ENCODE measurements at regions not wholly inside any gene's neighbourhood (a gene's known extent, or its start where the extent isn't known, plus 50 kb on each side); places are given as distances from the start of the nearest gene placed in this dataset.

GRCh38 chr17:69714669-69715068, 300.2 kb downstream of the MAP2K6 start:
- no peaks in the 10 kb centered on the region for H3K9me3 ChIP-seq (ENCODE audit: control insufficient read depth in 3 of 3, low read length in 3 of 3)
- H3K27ac ChIP-seq (ENCODE audit: low read depth, low read length), result no peak overlapping the region
- no peak overlapping the region for H3K9ac ChIP-seq (ENCODE audit: low read depth in 1 of 3, low read length in 3 of 3)
- no peaks in the 10 kb centered on the region for H3K27me3 ChIP-seq (ENCODE audit: control insufficient read depth in 3 of 3, insufficient read depth in 3 of 3, low read length in 3 of 3)
- H3K4me1 ChIP-seq (ENCODE audit: control insufficient read depth in 3 of 3, insufficient read depth in 3 of 3, low read length in 3 of 3), result peaks cover 0 to 10% (median 7%) of the 10 kb centered on the region in 3 donors
- H3K36me3 ChIP-seq (ENCODE audit: control insufficient read depth in 3 of 3, insufficient read depth in 3 of 3, low read length in 3 of 3), result no peaks in the 10 kb centered on the region
- no peak overlapping the region for H3K4me3 ChIP-seq (ENCODE audit: low read length in 3 of 3)

- Histone ChIP-seq H3K9me3 (ENCODE audit: control insufficient read depth in 3 of 3, low read length in 3 of 3) (no peaks in the 10 kb centered on the region), H3K9ac (ENCODE audit: low read depth in 1 of 3, low read length in 3 of 3) (no peak overlapping the region), H3K36me3 (ENCODE audit: control insufficient read depth in 3 of 3, insufficient read depth in 3 of 3, low read length in 3 of 3) (no peaks in the 10 kb centered on the region), H3K4me3 (ENCODE audit: low read length in 3 of 3) (no peak overlapping the region), H3K4me1 (ENCODE audit: control insufficient read depth in 3 of 3, insufficient read depth in 3 of 3, low read length in 3 of 3) (peaks cover 0 to 10% (median 7%) of the 10 kb centered on the region in 3 donors), H3K27me3 (ENCODE audit: control insufficient read depth in 3 of 3, insufficient read depth in 3 of 3, low read length in 3 of 3) (no peaks in the 10 kb centered on the region), H3K27ac (ENCODE audit: low read depth, low read length) (no peak overlapping the region)
These were observed 301.2 kb downstream of the MAP2K6 start for GRCh38 chr17:69715656-69716055.

DNA sequence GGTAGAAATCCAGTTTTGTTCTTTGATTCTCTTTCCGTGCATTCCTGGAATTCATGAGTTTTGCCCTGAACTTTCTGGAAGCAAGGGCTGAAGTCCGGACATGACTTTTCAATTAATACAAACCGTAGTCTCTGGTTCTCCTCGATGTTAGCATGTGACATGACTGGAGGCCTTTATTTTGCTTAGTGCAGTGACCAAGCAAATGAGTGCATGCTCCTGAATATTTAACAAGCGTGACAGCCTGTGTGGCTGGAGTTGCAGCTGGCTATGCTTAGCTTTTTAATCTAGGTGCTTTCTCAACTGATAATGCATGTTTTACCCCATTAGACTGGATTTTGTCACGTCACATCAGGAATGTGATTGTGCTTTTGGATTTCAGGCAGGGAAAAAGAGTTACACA, 302.1 kb downstream of the MAP2K6 start:
- no peaks in the 10 kb centered on the region for H3K36me3 ChIP-seq (ENCODE audit: control insufficient read depth in 3 of 3, insufficient read depth in 3 of 3, low read length in 3 of 3)
- no peak overlapping the region for H3K4me3 ChIP-seq (ENCODE audit: low read length in 3 of 3)
- no peaks in the 10 kb centered on the region for H3K27me3 ChIP-seq (ENCODE audit: control insufficient read depth in 3 of 3, insufficient read depth in 3 of 3, low read length in 3 of 3)
- no peak overlapping the region for H3K9ac ChIP-seq (ENCODE audit: low read depth in 1 of 3, low read length in 3 of 3)
- peaks cover 0 to 10% (median 7%) of the 10 kb centered on the region in 3 donors for H3K4me1 ChIP-seq (ENCODE audit: control insufficient read depth in 3 of 3, insufficient read depth in 3 of 3, low read length in 3 of 3)
- H3K27ac ChIP-seq (ENCODE audit: low read depth, low read length), result no peak overlapping the region
- H3K9me3 ChIP-seq (ENCODE audit: control insufficient read depth in 3 of 3, low read length in 3 of 3), result no peaks in the 10 kb centered on the region

DNA sequence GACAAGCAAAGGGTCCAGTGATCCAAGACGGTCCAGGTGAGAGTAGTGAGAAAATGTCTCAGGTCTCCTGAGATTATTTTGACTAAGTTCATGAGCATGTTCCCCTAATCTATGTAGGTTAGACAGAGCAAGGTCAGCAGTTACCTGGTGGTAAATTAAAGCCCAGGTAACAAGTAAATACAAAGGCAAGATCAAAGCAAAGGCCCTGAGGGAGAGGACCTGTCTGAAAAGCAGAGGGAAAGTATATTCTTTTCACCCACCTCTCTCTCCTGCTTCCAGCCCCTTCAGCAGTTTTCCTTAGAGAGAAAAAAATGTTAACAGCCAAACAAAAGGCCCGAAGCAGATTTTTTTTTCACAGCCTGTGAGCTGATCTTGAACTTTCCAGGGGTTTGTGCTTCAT, 302.7 kb downstream of the MAP2K6 start:
- H3K27ac ChIP-seq (ENCODE audit: low read depth, low read length), result no peak overlapping the region
- no peaks in the 10 kb centered on the region for H3K36me3 ChIP-seq (ENCODE audit: control insufficient read depth in 3 of 3, insufficient read depth in 3 of 3, low read length in 3 of 3)
- H3K9me3 ChIP-seq (ENCODE audit: control insufficient read depth in 3 of 3, low read length in 3 of 3), result no peaks in the 10 kb centered on the region
- peaks cover 0 to 10% (median 7%) of the 10 kb centered on the region in 3 donors for H3K4me1 ChIP-seq (ENCODE audit: control insufficient read depth in 3 of 3, insufficient read depth in 3 of 3, low read length in 3 of 3)
- H3K9ac ChIP-seq (ENCODE audit: low read depth in 1 of 3, low read length in 3 of 3), result no peak overlapping the region
- H3K27me3 ChIP-seq (ENCODE audit: control insufficient read depth in 3 of 3, insufficient read depth in 3 of 3, low read length in 3 of 3), result no peaks in the 10 kb centered on the region
- no peak overlapping the region for H3K4me3 ChIP-seq (ENCODE audit: low read length in 3 of 3)

- peaks cover 0 to 10% (median 6%) of the 10 kb centered on the region in 3 donors for H3K4me1 ChIP-seq (ENCODE audit: control insufficient read depth in 3 of 3, insufficient read depth in 3 of 3, low read length in 3 of 3)
- no peaks in the 10 kb centered on the region for H3K9me3 ChIP-seq (ENCODE audit: control insufficient read depth in 3 of 3, low read length in 3 of 3)
- no peak overlapping the region for H3K4me3 ChIP-seq (ENCODE audit: low read length in 3 of 3)
- no peak overlapping the region for H3K9ac ChIP-seq (ENCODE audit: low read depth in 1 of 3, low read length in 3 of 3)
- no peaks in the 10 kb centered on the region for H3K36me3 ChIP-seq (ENCODE audit: control insufficient read depth in 3 of 3, insufficient read depth in 3 of 3, low read length in 3 of 3)
- H3K27ac ChIP-seq (ENCODE audit: low read depth, low read length), result no peak overlapping the region
- no peaks in the 10 kb centered on the region for H3K27me3 ChIP-seq (ENCODE audit: control insufficient read depth in 3 of 3, insufficient read depth in 3 of 3, low read length in 3 of 3)
These were observed 303.3 kb downstream of the MAP2K6 start for GRCh38 chr17:69717819-69718218.

- Histone ChIP-seq H3K27ac (ENCODE audit: low read depth, low read length) (no peak overlapping the region), H3K4me1 (ENCODE audit: control insufficient read depth in 3 of 3, insufficient read depth in 3 of 3, low read length in 3 of 3) (peaks cover 0 to 13% (median 2%) of the 10 kb centered on the region in 3 donors), H3K27me3 (ENCODE audit: control insufficient read depth in 3 of 3, insufficient read depth in 3 of 3, low read length in 3 of 3) (no peaks in the 10 kb centered on the region), H3K36me3 (ENCODE audit: control insufficient read depth in 3 of 3, insufficient read depth in 3 of 3, low read length in 3 of 3) (no peaks in the 10 kb centered on the region), H3K9me3 (ENCODE audit: control insufficient read depth in 3 of 3, low read length in 3 of 3) (no peaks in the 10 kb centered on the region), H3K9ac (ENCODE audit: low read depth in 1 of 3, low read length in 3 of 3) (no peak overlapping the region), H3K4me3 (ENCODE audit: low read length in 3 of 3) (no peak overlapping the region)
These were observed 305.1 kb downstream of the MAP2K6 start for GRCh38 chr17:69719474-69720048.

DNA sequence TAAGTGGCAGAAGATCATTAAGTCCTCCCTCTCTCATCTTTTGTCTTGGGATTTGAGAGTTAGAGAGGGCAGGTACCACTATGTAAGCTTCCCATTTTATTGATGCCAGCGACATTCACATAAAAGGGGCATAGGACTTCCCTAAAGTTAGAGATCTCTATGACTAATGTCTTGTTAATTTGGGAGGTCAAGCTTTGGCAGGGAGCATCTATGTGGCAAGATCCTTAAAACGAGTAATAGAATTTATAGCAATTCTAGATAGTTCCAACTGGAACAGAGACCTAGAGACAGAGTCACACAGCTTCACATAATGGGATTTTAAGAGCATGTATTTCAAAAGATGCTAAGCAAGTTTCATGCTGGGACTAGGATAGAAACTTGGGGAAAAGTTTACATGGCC, 308.0 kb downstream of the MAP2K6 start:
- Histone ChIP-seq H3K4me3 (ENCODE audit: low read length in 3 of 3) (no peak overlapping the region), H3K9ac (ENCODE audit: low read depth in 1 of 3, low read length in 3 of 3) (no peak overlapping the region), H3K27me3 (ENCODE audit: control insufficient read depth in 3 of 3, insufficient read depth in 3 of 3, low read length in 3 of 3) (no peaks in the 10 kb centered on the region), H3K9me3 (ENCODE audit: control insufficient read depth in 3 of 3, low read length in 3 of 3) (no peaks in the 10 kb centered on the region), H3K4me1 (ENCODE audit: control insufficient read depth in 3 of 3, insufficient read depth in 3 of 3, low read length in 3 of 3) (peaks cover 0 to 14% (median 2%) of the 10 kb centered on the region in 3 donors), H3K36me3 (ENCODE audit: control insufficient read depth in 3 of 3, insufficient read depth in 3 of 3, low read length in 3 of 3) (no peaks in the 10 kb centered on the region), H3K27ac (ENCODE audit: low read depth, low read length) (no peak overlapping the region)

- peaks cover 0 to 14% (median 2%) of the 10 kb centered on the region in 3 donors for H3K4me1 ChIP-seq (ENCODE audit: control insufficient read depth in 3 of 3, insufficient read depth in 3 of 3, low read length in 3 of 3)
- no peaks in the 10 kb centered on the region for H3K9me3 ChIP-seq (ENCODE audit: control insufficient read depth in 3 of 3, low read length in 3 of 3)
- no peaks in the 10 kb centered on the region for H3K27me3 ChIP-seq (ENCODE audit: control insufficient read depth in 3 of 3, insufficient read depth in 3 of 3, low read length in 3 of 3)
- H3K36me3 ChIP-seq (ENCODE audit: control insufficient read depth in 3 of 3, insufficient read depth in 3 of 3, low read length in 3 of 3), result no peaks in the 10 kb centered on the region
- no peak overlapping the region for H3K27ac ChIP-seq (ENCODE audit: low read depth, low read length)
- H3K4me3 ChIP-seq (ENCODE audit: low read length in 3 of 3), result no peak overlapping the region
- H3K9ac ChIP-seq (ENCODE audit: low read depth in 1 of 3, low read length in 3 of 3), result no peak overlapping the region
These were observed 308.8 kb downstream of the MAP2K6 start for GRCh38 chr17:69723316-69723715.

DNA sequence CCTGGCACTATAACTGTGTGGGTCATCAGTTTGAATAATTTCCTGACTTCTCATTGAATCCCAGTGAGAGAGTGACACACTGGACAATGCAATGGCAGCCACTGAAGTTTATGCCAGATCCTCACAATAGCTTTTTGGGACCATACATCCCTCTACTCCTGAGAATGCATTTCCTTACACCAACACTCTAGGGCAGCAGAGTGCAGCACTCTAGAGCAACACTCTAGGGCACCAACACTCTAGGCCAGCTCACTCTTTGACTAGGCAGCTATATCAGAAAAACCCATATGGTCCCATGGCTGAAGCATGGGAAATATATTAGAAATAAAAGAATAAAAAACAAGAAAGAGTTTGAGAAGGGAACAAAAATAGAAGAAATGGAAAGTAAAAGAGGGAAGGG, 309.2 kb downstream of the MAP2K6 start:
- Histone ChIP-seq H3K9me3 (ENCODE audit: control insufficient read depth in 3 of 3, low read length in 3 of 3) (no peaks in the 10 kb centered on the region), H3K27me3 (ENCODE audit: control insufficient read depth in 3 of 3, insufficient read depth in 3 of 3, low read length in 3 of 3) (no peaks in the 10 kb centered on the region), H3K4me3 (ENCODE audit: low read length in 3 of 3) (no peak overlapping the region), H3K9ac (ENCODE audit: low read depth in 1 of 3, low read length in 3 of 3) (no peak overlapping the region), H3K36me3 (ENCODE audit: control insufficient read depth in 3 of 3, insufficient read depth in 3 of 3, low read length in 3 of 3) (no peaks in the 10 kb centered on the region), H3K27ac (ENCODE audit: low read depth, low read length) (no peak overlapping the region), H3K4me1 (ENCODE audit: control insufficient read depth in 3 of 3, insufficient read depth in 3 of 3, low read length in 3 of 3) (peaks cover 3 to 14% (median 6%) of the 10 kb centered on the region in 3 donors)

DNA sequence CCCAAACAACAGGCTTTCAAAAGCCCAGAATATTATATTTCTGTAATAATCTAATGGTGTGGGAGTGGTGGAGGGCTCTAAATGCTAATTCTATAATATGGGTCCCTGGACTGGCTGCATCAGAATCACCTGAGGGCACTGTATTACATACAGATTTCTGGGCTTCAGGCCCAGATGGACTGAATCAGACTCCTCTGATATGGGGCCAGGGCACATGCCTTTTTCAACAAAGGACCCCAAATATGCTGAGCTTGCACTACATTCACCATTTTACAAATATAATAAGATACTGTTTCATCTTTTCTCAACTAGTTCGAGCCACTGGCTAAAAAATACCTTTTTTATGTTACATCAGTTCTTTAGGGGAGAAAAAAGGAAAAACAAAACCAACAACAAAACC, 309.7 kb downstream of the MAP2K6 start:
- no peak overlapping the region for H3K4me3 ChIP-seq (ENCODE audit: low read length in 3 of 3)
- H3K9ac ChIP-seq (ENCODE audit: low read depth in 1 of 3, low read length in 3 of 3), result no peak overlapping the region
- no peaks in the 10 kb centered on the region for H3K36me3 ChIP-seq (ENCODE audit: control insufficient read depth in 3 of 3, insufficient read depth in 3 of 3, low read length in 3 of 3)
- peaks cover 6 to 14% (median 8%) of the 10 kb centered on the region in 3 donors for H3K4me1 ChIP-seq (ENCODE audit: control insufficient read depth in 3 of 3, insufficient read depth in 3 of 3, low read length in 3 of 3)
- H3K27ac ChIP-seq (ENCODE audit: low read depth, low read length), result no peak overlapping the region
- H3K27me3 ChIP-seq (ENCODE audit: control insufficient read depth in 3 of 3, insufficient read depth in 3 of 3, low read length in 3 of 3), result no peaks in the 10 kb centered on the region
- H3K9me3 ChIP-seq (ENCODE audit: control insufficient read depth in 3 of 3, low read length in 3 of 3), result no peaks in the 10 kb centered on the region

Measured in skeletal muscle tissue (tissue), 3 donors.